ENCODE measurements at regions not wholly inside any gene's neighbourhood (a gene's known extent, or its start where the extent isn't known, plus 50 kb on each side); places are given as distances from the start of the nearest gene placed in this dataset.

DNA sequence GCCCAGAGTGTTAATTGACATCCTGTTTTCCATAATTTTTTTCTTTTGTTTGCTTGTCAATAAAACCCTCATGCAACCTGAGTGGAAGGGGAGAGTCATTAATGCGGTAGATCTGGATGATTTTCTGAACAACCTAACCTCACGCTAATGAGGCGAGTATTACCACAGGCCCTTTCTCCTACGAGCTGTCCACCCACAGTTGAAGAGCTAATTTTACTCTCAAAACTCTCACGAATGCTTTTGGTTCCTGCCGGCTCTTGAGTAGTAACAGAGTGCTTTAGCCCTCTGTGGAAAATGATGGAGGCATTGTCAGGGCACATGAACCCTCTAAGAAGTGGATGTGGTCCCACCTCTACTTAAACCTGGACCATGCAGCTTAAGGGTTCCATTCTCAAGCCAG is 491.3 kb upstream of the RBFOX1 start:
- Histone ChIP-seq H3K4me3 (ENCODE audit: low read depth, low read length) (no peak overlapping the region), H4K8ac (ENCODE audit: low read depth, low read length) (no peak overlapping the region), H3K23ac (ENCODE audit: low read length) (no peak overlapping the region), H2BK12ac (ENCODE audit: low read length) (no peak overlapping the region), H2AFZ (ENCODE audit: insufficient read depth, low read length, poor library complexity) (no peak overlapping the region), H3K18ac (ENCODE audit: low read length) (no peak overlapping the region), H2BK120ac (ENCODE audit: insufficient read depth, low read length, poor library complexity) (no peak overlapping the region), H3K4me2 (ENCODE audit: low read length) (no peak overlapping the region), H4K12ac (ENCODE audit: low read depth, low read length) (no peak overlapping the region), H2AK5ac (ENCODE audit: low read length) (no peak overlapping the region), H3K27me3 (ENCODE audit: insufficient read depth, low read length) (no peaks in the 10 kb centered on the region), H3K4ac (ENCODE audit: low read depth, low read length) (no peak overlapping the region), H3K27ac (ENCODE audit: low read depth, low read length) (no peak overlapping the region), H3K9me3 (ENCODE audit: insufficient read depth, low read depth, low read length) (no peaks in the 10 kb centered on the region), H3K79me1 (ENCODE audit: low read length) (no peaks in the 10 kb centered on the region), H2BK5ac (ENCODE audit: low read depth, low read length, poor library complexity) (no peak overlapping the region), H3K9ac (ENCODE audit: low read length) (no peak overlapping the region), H3K4me1 (ENCODE audit: control insufficient read depth in 1 of 2, insufficient read depth in 2 of 2, low read length in 2 of 2) (no peaks in the 10 kb centered on the region), H3K36me3 (ENCODE audit: control insufficient read depth in 1 of 2, insufficient read depth in 2 of 2, low read length in 2 of 2) (no peaks in the 10 kb centered on the region), H4K91ac (ENCODE audit: low read depth, low read length) (no peak overlapping the region), H3K14ac (ENCODE audit: low read length) (no peak overlapping the region), H3K79me2 (ENCODE audit: control insufficient read depth, insufficient read depth, low read length, poor library complexity) (no peaks in the 10 kb centered on the region)
- no peak for DNase-seq
- no CpG with 5 or more reads among the region's 6 CpGs for WGBS (ENCODE audit: extremely low coverage, insufficient coverage, insufficient read length)

DNA sequence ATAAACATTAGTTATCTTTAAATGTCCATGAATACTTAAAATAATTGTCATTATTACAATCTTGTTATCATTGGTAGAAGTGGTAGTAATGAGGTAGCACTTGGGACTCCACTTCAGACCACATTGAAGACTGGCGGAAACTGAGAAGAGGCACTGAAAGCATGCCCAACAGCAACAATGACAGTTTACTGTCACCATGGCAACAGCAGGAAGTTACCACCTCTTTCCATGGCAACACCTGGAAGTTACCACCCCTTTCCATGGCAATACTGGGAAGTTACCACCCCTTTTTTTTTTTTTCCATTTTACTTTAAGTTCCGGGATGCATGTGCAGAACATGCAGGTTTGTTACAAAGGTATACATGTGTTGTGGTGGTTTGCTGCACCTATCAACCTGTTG is 494.9 kb upstream of the RBFOX1 start:
- Histone ChIP-seq H3K9ac (ENCODE audit: low read length) (no peak overlapping the region), H3K27ac (ENCODE audit: low read depth, low read length) (no peak overlapping the region), H3K4me2 (ENCODE audit: low read length) (no peak overlapping the region), H3K9me3 (ENCODE audit: insufficient read depth, low read depth, low read length) (no peaks in the 10 kb centered on the region), H3K79me2 (ENCODE audit: control insufficient read depth, insufficient read depth, low read length, poor library complexity) (no peaks in the 10 kb centered on the region), H4K8ac (ENCODE audit: low read depth, low read length) (no peak overlapping the region), H2BK120ac (ENCODE audit: insufficient read depth, low read length, poor library complexity) (no peak overlapping the region), H3K4me1 (ENCODE audit: control insufficient read depth in 1 of 2, insufficient read depth in 2 of 2, low read length in 2 of 2) (no peaks in the 10 kb centered on the region), H3K14ac (ENCODE audit: low read length) (no peak overlapping the region), H3K23ac (ENCODE audit: low read length) (no peak overlapping the region), H4K91ac (ENCODE audit: low read depth, low read length) (no peak overlapping the region), H3K4ac (ENCODE audit: low read depth, low read length) (no peak overlapping the region), H2AK5ac (ENCODE audit: low read length) (no peak overlapping the region), H2BK5ac (ENCODE audit: low read depth, low read length, poor library complexity) (no peak overlapping the region), H3K36me3 (ENCODE audit: control insufficient read depth in 1 of 2, insufficient read depth in 2 of 2, low read length in 2 of 2) (no peaks in the 10 kb centered on the region), H3K18ac (ENCODE audit: low read length) (no peak overlapping the region), H4K12ac (ENCODE audit: low read depth, low read length) (no peak overlapping the region), H3K27me3 (ENCODE audit: insufficient read depth, low read length) (no peaks in the 10 kb centered on the region), H2BK12ac (ENCODE audit: low read length) (no peak overlapping the region), H3K4me3 (ENCODE audit: low read depth, low read length) (no peak overlapping the region), H2AFZ (ENCODE audit: insufficient read depth, low read length, poor library complexity) (no peak overlapping the region), H3K79me1 (ENCODE audit: low read length) (no peaks in the 10 kb centered on the region)
- DNase-seq: no peak
- no CpG with 5 or more reads among the region's 2 CpGs for WGBS (ENCODE audit: extremely low coverage, insufficient coverage, insufficient read length)

DNA sequence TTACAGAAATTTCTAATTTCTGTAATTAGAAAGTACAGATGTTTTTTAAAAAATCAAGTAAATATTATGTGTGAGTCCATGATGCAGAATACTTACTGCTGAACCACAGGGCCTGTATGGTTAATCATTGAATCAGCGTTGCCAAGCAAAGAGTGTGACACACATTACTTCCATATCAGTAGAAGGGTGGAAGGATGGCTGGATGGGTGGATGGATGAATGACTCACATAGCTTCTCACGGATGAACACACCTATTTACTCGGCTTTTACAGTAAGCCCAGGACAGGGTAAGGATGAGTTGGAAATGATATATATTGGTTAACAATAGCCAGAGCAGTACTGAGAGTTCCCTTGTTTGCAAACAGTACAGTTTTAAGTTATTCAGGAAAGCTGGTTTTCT is 495.9 kb upstream of the RBFOX1 start:
- Histone ChIP-seq H3K4ac (ENCODE audit: low read depth, low read length) (no peak overlapping the region), H3K9ac (ENCODE audit: low read length) (no peak overlapping the region), H3K79me1 (ENCODE audit: low read length) (no peaks in the 10 kb centered on the region), H3K4me3 (ENCODE audit: low read depth, low read length) (no peak overlapping the region), H3K14ac (ENCODE audit: low read length) (no peak overlapping the region), H3K4me2 (ENCODE audit: low read length) (no peak overlapping the region), H4K8ac (ENCODE audit: low read depth, low read length) (no peak overlapping the region), H2BK120ac (ENCODE audit: insufficient read depth, low read length, poor library complexity) (no peak overlapping the region), H3K27ac (ENCODE audit: low read depth, low read length) (no peak overlapping the region), H4K12ac (ENCODE audit: low read depth, low read length) (no peak overlapping the region), H3K9me3 (ENCODE audit: insufficient read depth, low read depth, low read length) (no peaks in the 10 kb centered on the region), H4K91ac (ENCODE audit: low read depth, low read length) (no peak overlapping the region), H3K79me2 (ENCODE audit: control insufficient read depth, insufficient read depth, low read length, poor library complexity) (no peaks in the 10 kb centered on the region), H2AFZ (ENCODE audit: insufficient read depth, low read length, poor library complexity) (no peak overlapping the region), H3K27me3 (ENCODE audit: insufficient read depth, low read length) (no peaks in the 10 kb centered on the region), H3K23ac (ENCODE audit: low read length) (no peak overlapping the region), H3K18ac (ENCODE audit: low read length) (no peak overlapping the region), H2BK5ac (ENCODE audit: low read depth, low read length, poor library complexity) (no peak overlapping the region), H2AK5ac (ENCODE audit: low read length) (no peak overlapping the region), H3K4me1 (ENCODE audit: control insufficient read depth in 1 of 2, insufficient read depth in 2 of 2, low read length in 2 of 2) (no peaks in the 10 kb centered on the region), H2BK12ac (ENCODE audit: low read length) (no peak overlapping the region), H3K36me3 (ENCODE audit: control insufficient read depth in 1 of 2, insufficient read depth in 2 of 2, low read length in 2 of 2) (no peaks in the 10 kb centered on the region)
- no peak for DNase-seq
- no CpG with 5 or more reads among the region's 3 CpGs for WGBS (ENCODE audit: extremely low coverage, insufficient coverage, insufficient read length)

DNA sequence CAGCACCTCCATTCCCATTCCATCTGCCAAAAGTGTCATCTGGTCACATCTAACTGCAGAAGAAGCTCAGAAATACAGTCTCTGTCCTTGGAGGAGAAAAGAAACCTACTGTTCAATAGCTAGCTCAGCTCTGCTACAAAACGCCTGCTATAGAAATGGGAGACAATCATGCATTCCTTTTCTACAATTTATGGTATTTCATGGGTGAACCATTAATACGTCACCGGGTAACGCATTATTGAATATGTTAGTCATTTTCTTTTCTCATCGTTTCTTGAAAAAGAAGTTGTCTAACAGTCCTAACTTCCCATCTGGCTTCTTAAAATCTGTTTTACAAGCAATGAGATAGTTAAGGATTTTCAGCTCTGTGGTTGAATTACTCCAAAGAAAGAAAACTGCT is 496.7 kb upstream of the RBFOX1 start:
- H3K79me2 ChIP-seq (ENCODE audit: control insufficient read depth, insufficient read depth, low read length, poor library complexity): no peaks in the 10 kb centered on the region
- H3K27ac ChIP-seq (ENCODE audit: low read depth, low read length): no peak overlapping the region
- no peak overlapping the region for H2BK120ac ChIP-seq (ENCODE audit: insufficient read depth, low read length, poor library complexity)
- H3K27me3 ChIP-seq (ENCODE audit: insufficient read depth, low read length): no peaks in the 10 kb centered on the region
- H3K4me3 ChIP-seq (ENCODE audit: low read depth, low read length): no peak overlapping the region
- no peak overlapping the region for H3K4me2 ChIP-seq (ENCODE audit: low read length)
- no peak overlapping the region for H4K91ac ChIP-seq (ENCODE audit: low read depth, low read length)
- H3K4me1 ChIP-seq (ENCODE audit: control insufficient read depth in 1 of 2, insufficient read depth in 2 of 2, low read length in 2 of 2): no peaks in the 10 kb centered on the region
- no peak for DNase-seq
- no peaks in the 10 kb centered on the region for H3K9me3 ChIP-seq (ENCODE audit: insufficient read depth, low read depth, low read length)
- no peak overlapping the region for H2AFZ ChIP-seq (ENCODE audit: insufficient read depth, low read length, poor library complexity)
- no peak overlapping the region for H2BK12ac ChIP-seq (ENCODE audit: low read length)
- H3K79me1 ChIP-seq (ENCODE audit: low read length): no peaks in the 10 kb centered on the region
- no peak overlapping the region for H4K8ac ChIP-seq (ENCODE audit: low read depth, low read length)
- H3K9ac ChIP-seq (ENCODE audit: low read length): no peak overlapping the region
- H2AK5ac ChIP-seq (ENCODE audit: low read length): no peak overlapping the region
- H3K14ac ChIP-seq (ENCODE audit: low read length): no peak overlapping the region
- H3K18ac ChIP-seq (ENCODE audit: low read length): no peak overlapping the region
- H3K23ac ChIP-seq (ENCODE audit: low read length): no peak overlapping the region
- no peak overlapping the region for H2BK5ac ChIP-seq (ENCODE audit: low read depth, low read length, poor library complexity)
- no peak overlapping the region for H3K4ac ChIP-seq (ENCODE audit: low read depth, low read length)
- H4K12ac ChIP-seq (ENCODE audit: low read depth, low read length): no peak overlapping the region
- WGBS (ENCODE audit: extremely low coverage, insufficient coverage, insufficient read length): no CpG with 5 or more reads among the region's 5 CpGs
- no peaks in the 10 kb centered on the region for H3K36me3 ChIP-seq (ENCODE audit: control insufficient read depth in 1 of 2, insufficient read depth in 2 of 2, low read length in 2 of 2)
